Activated gamma-delta T cell treated with Interleukin-2 at 50 U/mL for 16 hours (primary cell): ENCODE measurements at regions not wholly inside any gene's neighbourhood (a gene's known extent, or its start where the extent isn't known, plus 50 kb on each side); places are given as distances from the start of the nearest gene placed in this dataset.
"Not testable (repeated sequence)": the region's sequence is repeated elsewhere in the genome, so short reads cannot be mapped to it uniquely, and the experiment has no call there.

Experiments
- DNase-seq: peaks from one replicate; pipeline ENCODE4 v3.0.0-alpha.2; 2020

DNA sequence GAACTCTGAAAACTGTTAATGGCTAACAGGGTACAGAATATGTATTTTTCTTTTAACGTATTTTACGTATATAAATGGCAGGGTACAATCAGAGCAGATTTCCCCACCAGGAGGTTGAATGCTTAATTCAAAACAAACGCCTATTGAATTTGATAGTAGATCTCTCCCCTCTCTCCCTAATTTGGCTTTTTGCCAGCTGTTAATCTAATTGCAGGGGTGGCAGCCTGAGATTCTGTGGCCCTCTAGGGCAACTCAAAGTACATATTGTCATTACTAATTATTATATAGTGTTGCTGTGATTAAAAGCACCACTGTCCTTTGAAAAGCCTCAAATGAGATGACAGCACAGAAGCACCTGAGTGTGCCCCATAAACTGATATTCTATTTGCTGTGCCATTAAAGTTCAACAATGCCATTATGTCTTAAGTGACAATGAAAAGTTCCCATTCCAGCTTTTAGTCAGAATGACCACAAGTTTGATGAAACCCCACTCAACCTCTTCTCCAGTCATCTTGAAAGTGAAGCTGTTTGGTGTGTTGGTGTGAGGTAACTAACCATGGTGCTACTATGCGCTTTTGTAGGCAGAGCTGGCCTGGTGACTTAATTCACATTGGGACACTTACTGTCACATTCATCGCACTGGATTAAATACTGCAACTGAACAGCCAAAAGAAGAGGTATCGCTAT is 351.4 kb downstream of the KCNRG start:
- DNase-seq = no peak

GRCh38 chr13:50369646-50370045 is 354.4 kb downstream of the KCNRG start:
- no peak for DNase-seq

GRCh38 chr13:50370303-50370950 is 355.2 kb downstream of the KCNRG start:
- DNase-seq = no peak

DNA sequence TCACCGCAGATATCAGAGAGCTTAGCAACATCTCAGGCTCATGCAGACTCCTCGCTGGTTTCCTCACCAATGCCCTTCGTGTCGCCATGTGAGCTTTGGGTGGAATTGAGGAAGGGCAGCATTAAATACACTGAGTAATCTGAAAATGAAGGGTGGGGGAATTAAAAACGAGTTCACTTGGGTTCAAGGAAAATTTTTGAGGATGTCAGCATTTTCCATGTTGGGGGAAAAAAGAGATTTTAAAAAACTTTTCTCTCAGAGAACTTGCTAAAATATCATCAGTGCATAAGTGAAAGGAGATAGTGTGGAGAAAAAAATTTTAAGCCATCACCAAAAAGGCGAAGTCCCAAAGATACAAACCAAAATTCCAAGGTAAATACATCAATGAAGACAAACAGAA is 359.3 kb downstream of the KCNRG start:
- no peak for DNase-seq

DNA sequence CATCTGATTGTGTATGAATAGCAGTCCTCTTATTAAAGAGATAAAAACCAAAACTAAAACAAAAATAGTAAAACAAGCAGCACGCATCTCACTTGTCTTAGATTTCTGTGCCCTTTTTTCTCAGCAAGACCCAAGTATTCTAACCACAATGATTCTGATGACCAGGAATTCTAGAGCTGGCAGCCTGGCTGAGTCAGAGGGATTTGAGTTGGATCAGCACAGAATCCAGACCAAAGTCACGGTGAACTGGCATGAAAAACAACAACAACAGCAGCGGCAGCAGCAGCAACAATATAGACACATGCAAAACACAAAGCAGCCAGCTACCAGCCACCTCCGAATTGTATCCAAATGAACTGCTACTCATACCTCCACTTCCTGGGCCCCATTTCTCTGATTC is 360.5 kb downstream of the KCNRG start:
- DNase-seq = no peak

DNA sequence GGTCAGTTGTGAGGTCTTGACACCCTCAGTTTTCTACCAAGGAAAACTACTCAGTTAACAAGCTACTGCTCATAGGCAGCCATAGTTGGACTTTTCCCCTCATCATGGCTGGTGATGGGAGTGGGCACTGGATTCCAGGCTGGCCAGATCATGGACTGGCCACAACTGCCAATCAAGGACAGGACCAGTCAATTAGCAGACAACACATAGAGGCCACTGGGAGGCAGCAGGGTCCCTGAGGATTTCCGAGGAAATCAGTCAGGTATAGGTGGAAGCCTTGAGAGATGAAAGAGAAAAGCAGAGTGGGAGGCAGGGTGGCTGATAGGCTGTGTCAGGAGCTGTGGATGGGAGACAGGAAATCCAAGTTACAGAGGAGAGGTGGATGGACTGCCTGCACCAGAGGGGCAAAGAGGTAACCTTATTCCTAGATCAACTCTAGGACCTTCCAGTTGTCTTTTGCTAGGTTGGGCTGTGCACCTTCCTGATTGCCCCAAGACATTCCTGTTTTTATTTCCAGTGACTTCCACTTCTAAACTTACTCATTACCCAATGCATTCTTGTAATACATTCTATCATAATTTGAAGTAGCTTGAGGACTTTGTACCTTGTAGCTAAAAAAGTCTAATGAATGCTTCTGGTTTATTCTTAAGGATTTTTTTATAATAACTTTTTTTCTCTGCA is 361.8 kb downstream of the KCNRG start:
- no peak for DNase-seq

GRCh38 chr13:50377726-50378270 is 362.6 kb downstream of the KCNRG start:
- no peak for DNase-seq

GRCh38 chr13:50378509-50379044 is 363.3 kb downstream of the KCNRG start:
- no peak for DNase-seq

GRCh38 chr13:50379584-50379983 is 364.3 kb downstream of the KCNRG start:
- no peak for DNase-seq

GRCh38 chr13:50380905-50381304 is 365.7 kb downstream of the KCNRG start:
- DNase-seq = no peak

- no peak for DNase-seq
Measured at GRCh38 chr13:50382511-50382910, 367.3 kb downstream of the KCNRG start.

- no peak for DNase-seq
Measured at GRCh38 chr13:50382951-50383350, 367.7 kb downstream of the KCNRG start.

- no peak for DNase-seq
Measured at GRCh38 chr13:50384724-50385123, 369.5 kb downstream of the KCNRG start.

DNA sequence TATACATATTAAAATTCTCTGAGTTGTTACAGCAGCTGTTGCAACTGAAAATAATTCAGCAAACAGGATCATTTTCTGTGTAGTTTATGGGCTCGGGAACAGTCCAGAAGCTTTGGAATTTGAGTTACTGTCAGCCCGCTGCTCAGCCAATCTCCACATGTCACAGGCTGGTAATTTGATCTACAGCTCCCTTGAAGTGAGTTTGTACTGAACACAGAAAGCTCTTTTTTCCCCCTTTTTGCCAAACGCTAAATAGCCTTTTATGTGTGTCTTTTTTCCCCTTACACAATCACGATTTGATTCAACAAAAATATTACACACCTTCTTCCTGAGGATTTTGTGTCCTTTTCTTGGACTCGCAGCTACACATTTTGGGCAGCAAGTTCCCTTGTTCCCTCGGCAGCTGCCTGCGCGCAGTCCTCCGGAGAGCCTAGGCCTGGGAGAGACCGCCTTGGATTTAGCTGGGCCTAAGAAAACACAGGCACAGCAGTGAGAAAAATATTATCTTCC is 371.4 kb downstream of the KCNRG start:
- no peak for DNase-seq

GRCh38 chr13:50387051-50387581 is 371.9 kb downstream of the KCNRG start:
- DNase-seq = peak; percentile 8

DNA sequence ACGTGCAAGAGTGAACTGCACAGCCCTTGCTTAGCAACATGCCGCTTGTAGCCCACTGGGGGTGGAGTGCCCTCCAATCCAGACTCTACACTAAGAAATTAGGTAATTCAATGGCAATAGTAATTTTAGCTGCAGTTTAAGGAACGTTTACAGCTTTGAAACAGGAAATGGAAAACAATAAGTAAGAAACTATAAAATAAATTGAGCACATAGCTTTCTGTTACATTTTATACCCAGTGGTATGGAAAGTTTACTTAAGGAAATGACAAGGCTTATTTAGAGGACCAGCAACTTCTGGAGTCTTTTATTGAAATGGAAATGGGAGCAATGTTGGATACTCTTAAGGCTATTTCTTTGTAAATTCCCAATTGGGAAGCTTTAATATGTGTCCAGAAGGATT is 373.2 kb downstream of the KCNRG start:
- DNase-seq = no peak

- no peak for DNase-seq
Measured at GRCh38 chr13:50389726-50390125, 374.5 kb downstream of the KCNRG start.

GRCh38 chr13:50390503-50391248 is 375.4 kb downstream of the KCNRG start:
- no peak for DNase-seq

- DNase-seq = no peak
Measured at GRCh38 chr13:50392977-50393376, 377.7 kb downstream of the KCNRG start.

GRCh38 chr13:50393628-50394027 is 378.4 kb downstream of the KCNRG start:
- no peak for DNase-seq

DNA sequence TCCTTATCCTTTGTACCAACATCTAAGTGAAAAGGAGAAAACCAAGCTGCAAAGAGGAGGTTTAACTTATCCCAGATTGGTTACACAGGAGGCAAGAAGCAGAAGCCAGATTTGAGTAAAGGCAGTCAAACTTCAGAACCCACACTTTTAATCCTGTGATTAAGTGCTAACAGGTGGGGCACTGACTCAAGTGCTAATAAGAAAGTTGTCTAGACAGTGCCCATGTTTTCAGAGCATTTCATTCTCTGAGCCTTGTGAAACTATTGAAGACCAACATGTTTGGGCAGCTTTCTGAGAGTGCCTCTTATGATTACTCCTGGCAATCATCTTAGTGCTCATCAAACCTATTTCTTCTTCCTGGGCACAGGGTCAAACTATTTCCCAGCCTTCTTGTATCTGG is 380.8 kb downstream of the KCNRG start:
- DNase-seq = no peak

DNA sequence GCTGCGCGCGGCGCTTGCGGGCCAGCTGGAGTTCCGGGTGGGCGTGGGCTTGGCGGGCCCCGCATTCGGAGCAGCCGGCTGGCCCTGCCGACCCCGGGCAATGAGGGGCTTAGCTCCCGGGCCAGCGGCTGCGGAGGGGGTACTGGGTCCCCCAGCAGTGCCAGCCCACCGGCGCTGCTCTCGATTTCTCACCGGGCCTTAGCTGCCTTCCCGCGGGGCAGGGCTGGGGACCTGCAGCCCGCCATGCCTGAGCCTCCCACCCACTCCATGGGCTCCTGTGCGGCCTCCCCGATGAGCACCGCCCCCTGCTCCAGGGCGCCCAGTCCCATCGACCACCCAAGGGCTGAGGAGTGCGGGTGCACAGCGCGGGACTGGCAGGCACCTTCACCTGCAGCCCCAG is 381.4 kb downstream of the KCNRG start:
- not testable (repeated sequence) for DNase-seq
